ENCODE measurements at regions not wholly inside any gene's neighbourhood (a gene's known extent, or its start where the extent isn't known, plus 50 kb on each side); places are given as distances from the start of the nearest gene placed in this dataset.

- Mint-ChIP-seq H3K27ac (no peak overlapping the region), H3K36me3 (ENCODE audit: low read depth) (no peaks in the 10 kb centered on the region), H3K27me3 (no peaks in the 10 kb centered on the region), H3K4me1 (ENCODE audit: low read depth) (no peaks in the 10 kb centered on the region), H3K9me3 (peaks cover 17% of the 10 kb centered on the region), H3K4me3 (no peak overlapping the region)
- ATAC-seq (no peak), DNase-seq (no peak)
- POLR2A ChIA-PET: no interaction called here
- CTCF ChIA-PET: no interaction called here
- intact Hi-C loops (cut with micrococcal nuclease): no loop called here
- no peak for TF ChIP-seq CTCF (IDR thresholded peaks at IDR 0.05)
Observed at GRCh38 chr5:29701600-29701999, 1491.9 kb upstream of the CDH6 start.

GRCh38 chr5:29697785-29698414 is 1495.6 kb upstream of the CDH6 start:
- no peak overlapping the region for H3K27ac Mint-ChIP-seq
- peaks cover 21% of the 10 kb centered on the region for H3K9me3 Mint-ChIP-seq
- no peaks in the 10 kb centered on the region for H3K4me1 Mint-ChIP-seq (ENCODE audit: low read depth)
- no peaks in the 10 kb centered on the region for H3K36me3 Mint-ChIP-seq (ENCODE audit: low read depth)
- ATAC-seq (no peak), DNase-seq (no peak)
- TF ChIP-seq CTCF (IDR thresholded peaks at IDR 0.05): no peak
- intact Hi-C loops (cut with micrococcal nuclease): no loop called here
- H3K4me3 Mint-ChIP-seq: no peak overlapping the region
- ChIA-PET POLR2A (no interaction called here), CTCF (no interaction called here)
- H3K27me3 Mint-ChIP-seq: no peaks in the 10 kb centered on the region

- Mint-ChIP-seq H3K4me3 (no peak overlapping the region), H3K9me3 (peaks cover 21% of the 10 kb centered on the region), H3K4me1 (ENCODE audit: low read depth) (no peaks in the 10 kb centered on the region), H3K27me3 (no peaks in the 10 kb centered on the region), H3K36me3 (ENCODE audit: low read depth) (no peaks in the 10 kb centered on the region), H3K27ac (no peak overlapping the region)
- ATAC-seq: no peak
- DNase-seq: no peak
- TF ChIP-seq CTCF (IDR thresholded peaks at IDR 0.05): no peak
- ChIA-PET POLR2A (no interaction called here), CTCF (no interaction called here)
- intact Hi-C loops (cut with micrococcal nuclease): no loop called here
Observed at GRCh38 chr5:29697278-29697677, 1496.2 kb upstream of the CDH6 start.

GRCh38 chr5:29672678-29673077 is 1520.8 kb upstream of the CDH6 start:
- ChIA-PET CTCF (interaction anchor here (1.7 kb wide), 1 partner anchor 12 kb away, joined by 3 read pairs; no protein-coding TSS in a partner anchor), POLR2A (no interaction called here)
- Mint-ChIP-seq H3K27me3 (no peaks in the 10 kb centered on the region), H3K4me3 (no peak overlapping the region), H3K36me3 (ENCODE audit: low read depth) (no peaks in the 10 kb centered on the region), H3K9me3 (peaks cover 25% of the 10 kb centered on the region), H3K4me1 (ENCODE audit: low read depth) (no peaks in the 10 kb centered on the region), H3K27ac (no peak overlapping the region)
- ATAC-seq (no peak), DNase-seq (no peak)
- intact Hi-C loops (cut with micrococcal nuclease): no loop called here
- no peak for TF ChIP-seq CTCF (IDR thresholded peaks at IDR 0.05)

GRCh38 chr5:29662876-29663275 is 1530.6 kb upstream of the CDH6 start:
- ATAC-seq: no peak
- TF ChIP-seq CTCF (IDR thresholded peaks at IDR 0.05): no peak
- ChIA-PET CTCF (no interaction called here), POLR2A (no interaction called here)
- H3K36me3 Mint-ChIP-seq (ENCODE audit: low read depth): no peaks in the 10 kb centered on the region
- H3K27ac Mint-ChIP-seq: no peak overlapping the region
- intact Hi-C loops (cut with micrococcal nuclease): no loop called here
- no peak for DNase-seq
- peaks cover 17% of the 10 kb centered on the region for H3K9me3 Mint-ChIP-seq
- H3K4me1 Mint-ChIP-seq (ENCODE audit: low read depth): no peaks in the 10 kb centered on the region
- no peaks in the 10 kb centered on the region for H3K27me3 Mint-ChIP-seq
- no peak overlapping the region for H3K4me3 Mint-ChIP-seq
